GM12874 (cell line): ENCODE measurements at regions not wholly inside any gene's neighbourhood (a gene's known extent, or its start where the extent isn't known, plus 50 kb on each side); places are given as distances from the start of the nearest gene placed in this dataset.

ENCODE experiments used
- CTCF ChIP-seq: IDR thresholded peaks from 2 replicates; pipeline ENCODE4 v1.5.1; 2011; ENCODE audit warnings: low read depth, mild to moderate bottlenecking, control low read depth, low read length, moderate library complexity; ENCODE audit not compliant: insufficient read depth

- no peak for TF ChIP-seq CTCF
These were observed 292.0 kb upstream of the FZD8 start for GRCh38 chr10:35933940-35934641.

GRCh38 chr10:35933491-35933890, 291.4 kb upstream of the FZD8 start:
- TF ChIP-seq CTCF = no peak

- TF ChIP-seq CTCF = no peak
These were observed 286.7 kb upstream of the FZD8 start for GRCh38 chr10:35928748-35929147.

GRCh38 chr10:35927990-35928488, 285.9 kb upstream of the FZD8 start:
- no peak for TF ChIP-seq CTCF

- TF ChIP-seq CTCF = no peak
These were observed 285.2 kb upstream of the FZD8 start for GRCh38 chr10:35927341-35927740.

- TF ChIP-seq CTCF = no peak
These were observed 284.8 kb upstream of the FZD8 start for GRCh38 chr10:35926846-35927245.

GRCh38 chr10:35925493-35925892, 283.4 kb upstream of the FZD8 start:
- no peak for TF ChIP-seq CTCF
